Upper lobe of left lung (tissue), 4 donors: ENCODE measurements at regions not wholly inside any gene's neighbourhood (a gene's known extent, or its start where the extent isn't known, plus 50 kb on each side); places are given as distances from the start of the nearest gene placed in this dataset.

Source experiments
- EP300 ChIP-seq, 4 donors: sonication (generic); formaldehyde crosslinking; IDR thresholded peaks; one replicate each; pipeline ENCODE4 v1.5.1; 2017; ENCODE audit warnings: antibody characterized with exemption in 4 of 4, control low read depth in 2 of 4
- POLR2A ChIP-seq, 4 donors: fragments of 450-650 bp; IDR thresholded peaks; one replicate each; pipeline ENCODE4 v1.5.1; 2016 to 2017; ENCODE audit warnings: antibody characterized with exemption in 4 of 4, mild to moderate bottlenecking in 2 of 4
- POLR2AphosphoS5 ChIP-seq, 2 donors: sonication (generic); formaldehyde crosslinking; IDR thresholded peaks; one replicate each; pipeline ENCODE4 v1.5.1; 2017; ENCODE audit warnings: antibody characterized with exemption in 2 of 2
- TF ChIP-seq, protein P1 (sequence below), 6 experiments: fragments of 450-650 bp in 4 of 6; fragments of 200-600 bp in 2 of 6; sonication (generic) in 2 of 6; IDR thresholded peaks; one replicate each; pipeline ENCODE4 v1.5.1; 2016 to 2019; ENCODE audit warnings: antibody characterized with exemption in 6 of 6

DNA sequence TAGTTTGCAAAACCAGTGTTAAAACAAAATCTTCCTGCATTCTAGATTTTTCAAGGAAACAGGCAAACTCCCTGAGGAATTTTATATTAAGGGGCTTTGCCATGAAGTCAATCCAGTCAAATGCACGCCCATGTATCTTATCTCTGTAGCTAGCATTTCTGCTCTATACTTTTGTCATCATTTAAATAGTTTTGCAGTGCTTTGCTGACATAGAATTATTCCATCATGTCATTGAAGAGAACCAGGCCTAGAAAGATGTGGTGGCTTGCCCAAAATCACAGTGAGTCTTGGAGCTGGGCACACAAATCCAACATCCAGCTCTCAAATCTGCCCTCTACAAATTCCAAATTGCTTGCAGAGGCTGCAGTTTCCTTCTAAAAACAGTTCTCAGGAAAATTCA, 66.7 kb upstream of the LNX1 start:
- TF ChIP-seq, protein P1, sequence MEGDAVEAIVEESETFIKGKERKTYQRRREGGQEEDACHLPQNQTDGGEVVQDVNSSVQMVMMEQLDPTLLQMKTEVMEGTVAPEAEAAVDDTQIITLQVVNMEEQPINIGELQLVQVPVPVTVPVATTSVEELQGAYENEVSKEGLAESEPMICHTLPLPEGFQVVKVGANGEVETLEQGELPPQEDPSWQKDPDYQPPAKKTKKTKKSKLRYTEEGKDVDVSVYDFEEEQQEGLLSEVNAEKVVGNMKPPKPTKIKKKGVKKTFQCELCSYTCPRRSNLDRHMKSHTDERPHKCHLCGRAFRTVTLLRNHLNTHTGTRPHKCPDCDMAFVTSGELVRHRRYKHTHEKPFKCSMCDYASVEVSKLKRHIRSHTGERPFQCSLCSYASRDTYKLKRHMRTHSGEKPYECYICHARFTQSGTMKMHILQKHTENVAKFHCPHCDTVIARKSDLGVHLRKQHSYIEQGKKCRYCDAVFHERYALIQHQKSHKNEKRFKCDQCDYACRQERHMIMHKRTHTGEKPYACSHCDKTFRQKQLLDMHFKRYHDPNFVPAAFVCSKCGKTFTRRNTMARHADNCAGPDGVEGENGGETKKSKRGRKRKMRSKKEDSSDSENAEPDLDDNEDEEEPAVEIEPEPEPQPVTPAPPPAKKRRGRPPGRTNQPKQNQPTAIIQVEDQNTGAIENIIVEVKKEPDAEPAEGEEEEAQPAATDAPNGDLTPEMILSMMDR (IDR thresholded peaks at IDR 0.05), result no peak
- TF ChIP-seq POLR2A (IDR thresholded peaks at IDR 0.05) (no peak), EP300 (IDR thresholded peaks at IDR 0.05) (no peak), POLR2AphosphoS5 (IDR thresholded peaks at IDR 0.05) (no peak)
